Mesothelial cell of epicardium (in vitro differentiated cells): ENCODE measurements at regions not wholly inside any gene's neighbourhood (a gene's known extent, or its start where the extent isn't known, plus 50 kb on each side); places are given as distances from the start of the nearest gene placed in this dataset.
A peak's percentile ranks its signal among the peaks of the same experiment; 100 is the strongest.

Experiments
- DNase-seq, 2 experiments: peaks; one replicate each; pipeline ENCODE4 v3.0.0; 2021; ENCODE audit warnings: low spot score in 2 of 2; ENCODE audit not compliant: unreplicated experiment in 2 of 2
- H3K27ac Mint-ChIP-seq: 2 replicates; pipeline ENCODE4 v1.8.0; 2021; ENCODE audit warnings: mixed read lengths
- H3K27me3 Mint-ChIP-seq: 2 replicates; pipeline ENCODE4 v1.8.0; 2021; ENCODE audit warnings: low read depth, mixed read lengths
- H3K36me3 Mint-ChIP-seq: 2 replicates; pipeline ENCODE4 v1.8.0; 2021; ENCODE audit warnings: mixed read lengths
- H3K4me1 Mint-ChIP-seq: 2 replicates; pipeline ENCODE4 v1.8.0; 2021; ENCODE audit warnings: mixed read lengths
- H3K4me3 Mint-ChIP-seq: 2 replicates; pipeline ENCODE4 v1.8.0; 2021; ENCODE audit warnings: mild to moderate bottlenecking, moderate library complexity, mixed read lengths
- H3K9me3 Mint-ChIP-seq: 2 replicates; pipeline ENCODE4 v1.8.0; 2021; ENCODE audit warnings: mixed read lengths
- CTCF ChIP-seq: fragments of 200-600 bp; sonication (generic); IDR thresholded peaks from one replicate; pipeline ENCODE4 v1.5.0; 2021; ENCODE audit warnings: antibody characterized with exemption; ENCODE audit not compliant: unreplicated experiment

DNA sequence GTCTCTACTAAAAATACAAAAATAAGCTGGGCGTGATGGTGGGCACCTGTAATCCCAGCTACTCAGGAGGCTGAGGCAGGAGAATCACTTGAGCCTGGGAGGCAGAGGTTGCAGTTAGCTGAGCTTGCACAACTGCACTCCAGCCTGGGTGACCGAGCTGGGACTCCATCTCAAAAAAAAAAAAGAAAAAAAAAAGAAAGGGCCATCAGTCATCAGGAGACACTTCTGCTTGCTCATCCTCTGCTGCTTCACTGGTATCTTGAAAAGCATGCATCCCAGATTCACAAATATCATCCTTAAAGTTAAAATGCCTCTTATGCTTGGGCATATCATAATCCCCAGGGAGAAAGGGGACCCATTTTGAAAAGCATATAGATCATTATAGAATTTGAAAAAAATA, 176.6 kb upstream of the NR2F2 start:
- DNase-seq: no peak
- H3K36me3 Mint-ChIP-seq: peaks cover 8% of the 10 kb centered on the region
- H3K27me3 Mint-ChIP-seq: no peaks in the 10 kb centered on the region
- no peak overlapping the region for H3K4me3 Mint-ChIP-seq
- TF ChIP-seq CTCF: no peak
- H3K27ac Mint-ChIP-seq: no peak overlapping the region
- H3K4me1 Mint-ChIP-seq: peaks cover 17% of the 10 kb centered on the region
- peaks cover 4% of the 10 kb centered on the region for H3K9me3 Mint-ChIP-seq

DNA sequence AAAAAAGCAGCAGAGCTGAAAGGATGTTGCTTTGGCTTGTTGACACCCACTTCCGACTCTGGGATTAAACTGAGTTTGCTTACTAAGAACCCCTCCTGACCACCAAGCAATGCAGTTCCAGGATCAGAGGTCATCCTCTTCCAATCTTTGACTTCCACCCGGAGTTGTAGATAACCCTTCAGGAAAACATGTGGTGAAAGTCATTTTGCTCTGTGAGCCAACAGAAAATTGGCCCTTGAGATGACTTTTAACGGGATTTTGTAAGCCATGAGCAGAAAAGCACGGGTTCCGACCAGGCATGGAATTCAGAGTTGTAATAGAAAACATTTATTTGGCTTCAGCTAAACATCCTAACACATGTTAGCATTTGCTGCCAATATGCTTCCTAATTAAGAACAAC, 171.6 kb upstream of the NR2F2 start:
- peak overlapping the region; percentile 28 for H3K27ac Mint-ChIP-seq
- no peaks in the 10 kb centered on the region for H3K27me3 Mint-ChIP-seq

GRCh38 chr15:96160269-96160668, 170.2 kb upstream of the NR2F2 start:
- peak in 1 of 2 experiments; percentile 55 for DNase-seq
- H3K4me1 Mint-ChIP-seq: peaks cover 36% of the 10 kb centered on the region
- no peak for TF ChIP-seq CTCF
- peak overlapping the region; percentile 81 for H3K27ac Mint-ChIP-seq
- peaks cover under 1% of the 10 kb centered on the region for H3K9me3 Mint-ChIP-seq
- no peak overlapping the region for H3K4me3 Mint-ChIP-seq
- H3K36me3 Mint-ChIP-seq: peaks cover 7% of the 10 kb centered on the region
- H3K27me3 Mint-ChIP-seq: no peaks in the 10 kb centered on the region

More for the DNA sequence above, 171.6 kb upstream of the NR2F2 start:
- Mint-ChIP-seq H3K4me3 (no peak overlapping the region), H3K36me3 (peaks cover 11% of the 10 kb centered on the region), H3K4me1 (peaks cover 33% of the 10 kb centered on the region), H3K9me3 (peaks cover 4% of the 10 kb centered on the region)
- TF ChIP-seq CTCF: no peak
- DNase-seq: no peak

GRCh38 chr15:96160800-96161199, 169.7 kb upstream of the NR2F2 start:
- no peak for TF ChIP-seq CTCF
- H3K4me3 Mint-ChIP-seq: no peak overlapping the region
- H3K27ac Mint-ChIP-seq: peak overlapping the region; percentile 81
- peaks cover 4% of the 10 kb centered on the region for H3K36me3 Mint-ChIP-seq
- no peak for DNase-seq
- H3K4me1 Mint-ChIP-seq: peaks cover 39% of the 10 kb centered on the region
- no peaks in the 10 kb centered on the region for H3K9me3 Mint-ChIP-seq
- H3K27me3 Mint-ChIP-seq: no peaks in the 10 kb centered on the region

- no peaks in the 10 kb centered on the region for H3K27me3 Mint-ChIP-seq
- peaks cover 53% of the 10 kb centered on the region for H3K4me1 Mint-ChIP-seq
- no peak for DNase-seq
- no peak for TF ChIP-seq CTCF
- H3K9me3 Mint-ChIP-seq: no peaks in the 10 kb centered on the region
- H3K4me3 Mint-ChIP-seq: no peak overlapping the region
- peak overlapping the region; percentile 66 for H3K27ac Mint-ChIP-seq
- peaks cover 4% of the 10 kb centered on the region for H3K36me3 Mint-ChIP-seq
Observed at GRCh38 chr15:96162322-96162721, 168.2 kb upstream of the NR2F2 start.

GRCh38 chr15:96165081-96165480, 165.4 kb upstream of the NR2F2 start:
- no peak overlapping the region for H3K27ac Mint-ChIP-seq
- peaks cover 10% of the 10 kb centered on the region for H3K9me3 Mint-ChIP-seq
- H3K27me3 Mint-ChIP-seq: no peaks in the 10 kb centered on the region
- DNase-seq: no peak
- H3K36me3 Mint-ChIP-seq: peaks cover 15% of the 10 kb centered on the region
- TF ChIP-seq CTCF: no peak
- H3K4me3 Mint-ChIP-seq: no peak overlapping the region
- H3K4me1 Mint-ChIP-seq: peaks cover 50% of the 10 kb centered on the region
